GM12864 (cell line): ENCODE measurements at regions not wholly inside any gene's neighbourhood (a gene's known extent, or its start where the extent isn't known, plus 50 kb on each side); places are given as distances from the start of the nearest gene placed in this dataset.
"Not testable (repeated sequence)": the region's sequence is repeated elsewhere in the genome, so short reads cannot be mapped to it uniquely, and the experiment has no call there.

Source experiments
- DNase-seq: peaks from one replicate; pipeline ENCODE4 v3.0.0-alpha.2; 2011; ENCODE audit warnings: low read depth
- H3K4me3 ChIP-seq: 2 replicates; pipeline ENCODE4 v1.5.1; 2011; ENCODE audit warnings: mild to moderate bottlenecking, low read depth, low read length, control low read depth
- TF ChIP-seq, protein P1 (sequence below): IDR thresholded peaks from 2 replicates; pipeline ENCODE4 v1.5.1; 2011; ENCODE audit warnings: low read depth, mild to moderate bottlenecking, moderate library complexity, low read length, control low read depth, inconsistent platforms; ENCODE audit errors: missing control alignments

DNA sequence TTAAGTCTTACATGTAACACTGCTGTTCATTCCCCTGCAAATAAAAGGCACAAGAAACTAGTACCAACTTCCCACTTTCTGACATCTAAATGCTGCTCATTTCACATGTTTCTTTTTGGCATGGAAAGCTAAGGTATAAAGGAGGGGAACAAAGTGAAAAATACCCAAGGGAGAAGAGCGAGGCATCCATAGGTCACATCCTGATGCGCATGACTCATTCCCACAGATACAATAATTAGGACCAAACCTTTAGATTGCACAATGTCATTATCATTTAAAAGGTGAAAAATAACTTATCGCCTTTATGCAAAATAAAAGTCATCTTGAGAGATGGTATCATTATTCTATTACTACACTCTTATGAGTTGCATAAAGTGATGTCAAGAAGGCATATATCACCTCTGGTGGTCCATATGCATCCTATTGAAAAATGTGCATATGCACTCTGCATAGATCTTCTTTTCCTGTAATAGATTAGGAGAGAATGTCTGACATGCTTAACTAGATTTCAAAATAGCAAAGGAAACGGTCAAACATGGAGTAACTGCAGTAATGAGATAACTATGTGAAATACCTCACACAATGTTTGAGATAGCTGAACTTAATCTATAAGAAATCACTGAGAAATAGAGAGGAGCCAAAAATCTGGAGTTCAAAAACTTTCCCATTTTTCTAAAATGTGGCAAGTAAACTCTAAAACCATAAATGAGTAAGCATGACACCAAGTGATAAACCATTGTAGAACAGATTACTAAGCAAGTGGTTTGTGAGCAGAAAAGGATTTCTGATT is 382.5 kb upstream of the TMTC1 start:
- H3K4me3 ChIP-seq, result no peak overlapping the region
- no peak for DNase-seq
- TF ChIP-seq, protein P1, sequence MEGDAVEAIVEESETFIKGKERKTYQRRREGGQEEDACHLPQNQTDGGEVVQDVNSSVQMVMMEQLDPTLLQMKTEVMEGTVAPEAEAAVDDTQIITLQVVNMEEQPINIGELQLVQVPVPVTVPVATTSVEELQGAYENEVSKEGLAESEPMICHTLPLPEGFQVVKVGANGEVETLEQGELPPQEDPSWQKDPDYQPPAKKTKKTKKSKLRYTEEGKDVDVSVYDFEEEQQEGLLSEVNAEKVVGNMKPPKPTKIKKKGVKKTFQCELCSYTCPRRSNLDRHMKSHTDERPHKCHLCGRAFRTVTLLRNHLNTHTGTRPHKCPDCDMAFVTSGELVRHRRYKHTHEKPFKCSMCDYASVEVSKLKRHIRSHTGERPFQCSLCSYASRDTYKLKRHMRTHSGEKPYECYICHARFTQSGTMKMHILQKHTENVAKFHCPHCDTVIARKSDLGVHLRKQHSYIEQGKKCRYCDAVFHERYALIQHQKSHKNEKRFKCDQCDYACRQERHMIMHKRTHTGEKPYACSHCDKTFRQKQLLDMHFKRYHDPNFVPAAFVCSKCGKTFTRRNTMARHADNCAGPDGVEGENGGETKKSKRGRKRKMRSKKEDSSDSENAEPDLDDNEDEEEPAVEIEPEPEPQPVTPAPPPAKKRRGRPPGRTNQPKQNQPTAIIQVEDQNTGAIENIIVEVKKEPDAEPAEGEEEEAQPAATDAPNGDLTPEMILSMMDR, result no peak

DNA sequence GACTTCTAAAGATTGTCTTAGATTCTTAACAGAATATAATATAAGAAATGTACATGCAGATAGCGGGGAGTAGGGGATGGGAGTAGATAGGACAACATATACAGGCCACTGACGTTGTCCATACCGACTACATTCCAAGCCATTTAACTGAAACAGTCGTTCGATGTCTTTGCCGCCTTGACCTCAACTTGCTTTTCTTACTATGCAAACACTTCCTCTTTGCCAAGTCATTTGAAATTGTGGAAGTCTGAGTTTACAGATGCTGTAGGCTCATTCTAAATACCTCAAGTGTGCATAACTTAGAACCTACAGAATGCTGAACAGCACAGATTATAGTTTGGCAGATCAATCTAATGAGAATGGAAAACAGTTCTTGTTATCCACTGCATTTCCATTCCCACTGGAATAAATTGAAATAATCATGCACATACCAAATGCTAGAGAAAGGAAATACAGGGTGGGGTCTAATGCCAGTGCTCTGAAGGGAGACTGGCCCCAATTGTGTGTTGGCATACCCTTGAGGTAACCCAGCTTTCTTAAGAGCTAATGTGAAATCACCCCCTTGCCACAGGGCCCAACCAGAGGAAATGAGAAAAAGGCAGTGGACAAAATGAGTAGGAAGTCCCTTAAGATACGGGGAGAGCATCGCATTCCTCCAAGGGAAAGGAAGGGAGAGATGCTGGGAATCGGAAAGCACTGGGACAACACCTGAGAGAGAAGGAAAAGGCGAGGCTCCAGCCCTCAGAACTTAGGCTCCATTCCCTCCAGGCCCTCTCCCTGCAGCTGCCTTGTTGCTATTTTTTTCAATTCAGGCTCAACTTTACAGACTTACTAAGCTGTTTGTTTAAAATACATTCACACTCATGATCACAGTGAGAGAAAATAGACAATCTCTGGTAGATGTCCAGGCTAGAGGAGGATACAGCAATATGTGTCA is 380.9 kb upstream of the TMTC1 start:
- TF ChIP-seq, protein P1, result no peak
- H3K4me3 ChIP-seq, result no peak overlapping the region
- DNase-seq, result no peak

DNA sequence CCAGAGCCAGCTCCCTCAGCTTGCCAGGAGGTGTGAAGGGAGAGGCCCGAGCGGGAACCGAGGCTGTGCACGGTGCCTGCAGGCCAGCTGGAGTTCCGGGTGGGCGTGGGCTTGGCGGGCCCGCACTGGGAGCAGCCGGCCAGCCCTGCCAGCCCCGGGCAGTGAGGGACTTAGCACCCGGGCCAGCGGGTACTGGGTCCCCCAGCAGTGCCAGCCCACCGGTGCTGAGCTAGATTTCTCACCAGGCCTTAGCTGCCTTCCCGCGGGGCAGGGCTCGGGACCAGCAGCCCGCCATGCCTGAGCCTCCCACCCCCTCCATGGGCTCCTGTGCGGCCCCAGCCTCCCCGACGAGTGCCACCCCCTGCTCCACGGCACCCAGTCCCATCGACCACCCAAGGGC is 373.1 kb upstream of the TMTC1 start:
- not testable (repeated sequence) for DNase-seq, H3K4me3 ChIP-seq

DNA sequence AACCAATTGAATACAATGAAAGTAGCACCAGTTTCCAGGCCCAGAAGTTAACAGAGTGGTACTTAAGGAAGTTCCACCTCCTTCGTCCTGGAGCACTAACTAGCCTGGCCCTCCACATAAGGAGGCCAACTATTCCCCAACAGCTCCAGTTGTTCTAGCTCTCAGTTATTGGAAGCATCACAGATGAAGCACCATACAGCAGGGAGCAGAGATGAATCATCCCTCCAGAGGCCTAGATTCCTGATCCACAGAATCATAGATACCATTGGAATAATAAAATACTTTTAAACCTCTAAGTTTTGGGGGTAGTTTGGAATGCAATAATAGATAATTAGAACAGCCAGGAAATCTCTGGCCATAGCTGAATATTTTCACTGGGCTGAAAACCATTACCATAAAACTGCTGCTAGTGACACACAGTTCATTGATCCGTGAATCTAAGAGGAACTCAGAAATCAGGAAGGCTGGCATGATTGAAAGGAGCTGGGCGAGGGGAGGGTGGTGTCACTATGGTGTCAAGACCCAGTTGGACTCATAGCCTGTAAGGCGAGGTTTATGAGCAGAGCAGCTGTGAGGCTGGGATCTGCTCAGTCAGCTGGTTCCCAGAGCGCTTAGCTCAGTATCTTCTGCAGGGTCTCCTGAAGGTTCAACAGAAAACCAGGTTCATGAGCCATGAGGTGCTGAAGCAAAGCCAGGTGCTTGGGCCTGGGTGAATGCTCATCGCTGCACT is 371.4 kb upstream of the TMTC1 start:
- TF ChIP-seq, protein P1, result no peak
- no peak for DNase-seq
- H3K4me3 ChIP-seq, result no peak overlapping the region

DNA sequence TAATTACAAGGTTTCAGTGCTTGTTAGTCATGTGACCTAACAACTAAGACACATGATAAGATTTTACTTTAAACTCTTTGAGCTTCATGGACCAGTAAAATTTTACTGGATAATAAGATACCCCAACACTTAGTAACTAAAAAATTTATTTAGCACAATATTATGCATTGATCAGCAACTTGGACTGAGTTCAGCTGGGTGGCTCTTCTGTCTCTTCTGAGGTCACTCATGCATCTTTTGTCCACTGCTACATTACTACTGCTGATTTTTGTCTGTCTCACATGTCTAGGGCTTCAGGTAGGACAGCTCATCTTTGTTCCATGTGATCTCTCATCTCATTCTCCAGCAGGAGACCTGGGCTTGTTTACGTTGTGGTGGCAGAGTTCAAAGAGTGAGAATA is 370.2 kb upstream of the TMTC1 start:
- TF ChIP-seq, protein P1, result no peak
- no peak for DNase-seq
- no peak overlapping the region for H3K4me3 ChIP-seq

DNA sequence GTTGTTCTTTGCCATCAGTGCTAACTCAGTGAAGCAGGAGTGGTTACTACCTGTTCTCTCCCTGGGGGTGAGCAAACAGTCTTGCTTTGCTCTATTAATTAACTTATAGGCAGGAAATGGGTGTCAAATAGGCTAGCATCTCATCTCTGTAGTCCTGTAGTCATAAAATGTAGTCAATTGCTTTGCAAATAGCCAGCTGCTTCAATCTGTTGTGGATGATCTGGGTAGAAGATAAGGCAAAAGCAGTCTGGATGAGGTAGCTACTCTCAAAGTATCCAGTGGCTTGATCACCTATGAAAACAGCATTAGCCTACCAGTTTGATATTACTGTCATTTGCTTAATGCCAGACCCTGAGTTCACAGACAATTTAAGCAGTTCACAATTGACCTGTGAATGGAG is 369.0 kb upstream of the TMTC1 start:
- H3K4me3 ChIP-seq, result no peak overlapping the region
- DNase-seq, result no peak
- TF ChIP-seq, protein P1, result no peak

DNA sequence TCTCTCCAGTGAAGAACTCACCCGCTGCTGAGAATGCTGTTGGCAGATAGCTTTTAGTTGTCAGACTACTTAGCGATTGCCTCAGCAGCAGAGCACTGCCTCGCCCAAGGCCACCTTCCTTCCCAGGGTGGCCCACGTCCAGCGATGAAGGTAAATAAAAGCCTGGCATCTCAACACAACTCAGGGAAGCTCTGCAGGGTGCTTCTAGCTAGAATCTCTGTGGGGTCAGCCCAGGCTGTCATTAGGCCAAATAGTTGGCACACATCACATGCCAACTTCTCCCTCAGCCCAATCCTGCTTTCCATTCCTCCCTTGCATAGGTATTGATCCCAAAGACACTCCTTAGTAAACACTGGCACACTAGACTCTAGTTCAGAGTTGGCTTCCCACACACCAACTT is 368.1 kb upstream of the TMTC1 start:
- TF ChIP-seq, protein P1, result no peak
- DNase-seq, result no peak
- H3K4me3 ChIP-seq, result no peak overlapping the region
